ENCODE measurements at regions not wholly inside any gene's neighbourhood (a gene's known extent, or its start where the extent isn't known, plus 50 kb on each side); places are given as distances from the start of the nearest gene placed in this dataset.

DNA sequence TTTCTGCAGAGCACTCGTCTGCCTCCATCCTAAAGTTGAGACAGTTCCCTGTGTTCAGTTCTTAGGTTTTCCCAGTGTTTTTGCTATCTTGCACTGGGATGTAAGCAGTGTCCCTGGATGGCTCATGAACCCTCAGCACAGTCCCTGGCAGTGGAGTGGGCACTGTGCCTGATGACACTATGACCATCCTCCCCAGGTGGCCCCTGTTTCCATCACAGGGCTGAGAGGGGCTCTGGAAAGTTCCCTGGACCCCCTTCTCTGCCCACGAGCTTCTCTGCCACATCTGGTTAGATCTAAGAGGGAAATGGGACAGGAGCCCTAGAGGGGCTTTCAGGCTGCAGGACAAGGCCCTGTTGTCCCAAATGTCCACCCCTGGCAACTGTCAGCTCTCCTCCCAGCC lies 249.8 kb upstream of the SFSWAP start:
- no peak for TF ChIP-seq CTCF (IDR thresholded peaks at IDR 0.05)
- no peak for TF ChIP-seq POLR2A (IDR thresholded peaks at IDR 0.05)

All from uterus (tissue), 2 donors.